ENCODE measurements at regions not wholly inside any gene's neighbourhood (a gene's known extent, or its start where the extent isn't known, plus 50 kb on each side); places are given as distances from the start of the nearest gene placed in this dataset.
"Not testable (repeated sequence)": the region's sequence is repeated elsewhere in the genome, so short reads cannot be mapped to it uniquely, and the experiment has no call there.

DNA sequence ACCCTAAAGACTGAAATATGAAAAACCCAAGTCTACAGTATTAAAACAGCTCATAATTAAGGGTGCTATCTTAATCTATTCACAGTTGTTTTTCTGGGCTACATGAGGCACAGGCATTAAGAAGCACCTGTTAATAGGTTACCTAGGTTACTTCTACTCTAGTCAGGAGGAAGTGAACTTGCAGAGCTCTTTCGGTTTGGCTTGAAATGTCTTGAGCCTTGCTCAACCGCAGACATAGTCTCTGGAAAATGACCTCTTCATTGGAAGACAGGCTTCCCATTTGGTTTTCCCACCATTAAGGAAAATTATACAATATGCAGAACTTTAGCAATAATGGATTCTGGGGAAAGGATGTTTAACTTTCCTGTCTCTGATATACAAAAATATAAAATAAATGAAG, 142.3 kb upstream of the KCNJ3 start:
- no peak overlapping the region for H3K27ac ChIP-seq
- no peak for TF ChIP-seq ZFX (IDR thresholded peaks at IDR 0.05; ENCODE audit: borderline replicate concordance)
- TF ChIP-seq, protein P1, sequence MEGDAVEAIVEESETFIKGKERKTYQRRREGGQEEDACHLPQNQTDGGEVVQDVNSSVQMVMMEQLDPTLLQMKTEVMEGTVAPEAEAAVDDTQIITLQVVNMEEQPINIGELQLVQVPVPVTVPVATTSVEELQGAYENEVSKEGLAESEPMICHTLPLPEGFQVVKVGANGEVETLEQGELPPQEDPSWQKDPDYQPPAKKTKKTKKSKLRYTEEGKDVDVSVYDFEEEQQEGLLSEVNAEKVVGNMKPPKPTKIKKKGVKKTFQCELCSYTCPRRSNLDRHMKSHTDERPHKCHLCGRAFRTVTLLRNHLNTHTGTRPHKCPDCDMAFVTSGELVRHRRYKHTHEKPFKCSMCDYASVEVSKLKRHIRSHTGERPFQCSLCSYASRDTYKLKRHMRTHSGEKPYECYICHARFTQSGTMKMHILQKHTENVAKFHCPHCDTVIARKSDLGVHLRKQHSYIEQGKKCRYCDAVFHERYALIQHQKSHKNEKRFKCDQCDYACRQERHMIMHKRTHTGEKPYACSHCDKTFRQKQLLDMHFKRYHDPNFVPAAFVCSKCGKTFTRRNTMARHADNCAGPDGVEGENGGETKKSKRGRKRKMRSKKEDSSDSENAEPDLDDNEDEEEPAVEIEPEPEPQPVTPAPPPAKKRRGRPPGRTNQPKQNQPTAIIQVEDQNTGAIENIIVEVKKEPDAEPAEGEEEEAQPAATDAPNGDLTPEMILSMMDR (IDR thresholded peaks at IDR 0.05), result no peak

DNA sequence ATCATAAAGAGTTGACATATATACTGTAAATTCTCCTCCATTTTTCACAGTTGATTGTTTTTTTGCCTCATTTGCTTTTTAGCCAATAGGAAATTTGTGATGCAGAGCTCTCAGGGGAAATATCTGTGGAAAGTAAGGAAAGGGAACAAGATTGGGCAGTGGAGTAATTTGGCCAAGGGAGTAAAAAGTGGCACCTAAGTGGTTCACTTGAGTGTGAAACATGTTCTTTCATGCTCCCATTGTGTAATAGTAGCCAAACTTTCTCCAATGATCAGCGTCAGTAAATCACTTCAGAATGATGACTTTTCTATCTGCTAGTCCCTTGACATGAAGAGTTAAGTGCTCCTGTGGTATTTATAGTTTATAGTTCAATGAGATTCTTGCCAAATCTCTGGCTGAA, 141.9 kb upstream of the KCNJ3 start:
- H3K27ac ChIP-seq, result no peak overlapping the region
- no peak for TF ChIP-seq ZFX (IDR thresholded peaks at IDR 0.05; ENCODE audit: borderline replicate concordance)
- TF ChIP-seq, protein P1 (IDR thresholded peaks at IDR 0.05), result no peak

DNA sequence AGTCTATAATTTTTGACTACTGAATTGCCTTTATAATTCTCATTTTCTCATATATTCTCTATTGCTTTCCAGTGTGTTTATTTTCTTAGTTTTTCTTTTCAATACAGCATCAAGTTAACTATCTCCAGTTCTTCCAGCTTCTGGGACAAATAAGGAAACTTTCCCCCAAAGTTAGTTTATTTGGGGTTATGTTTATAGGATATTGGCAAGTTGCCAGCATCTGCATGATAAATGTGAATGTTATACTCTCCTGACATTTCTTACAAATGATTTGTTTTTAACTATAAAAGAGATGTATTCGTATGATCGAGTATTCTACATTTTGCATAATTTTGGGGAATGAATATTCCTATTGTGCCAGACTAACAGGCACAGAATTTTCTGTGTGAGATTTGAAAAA, 140.6 kb upstream of the KCNJ3 start:
- no peak overlapping the region for H3K27ac ChIP-seq
- no peak for TF ChIP-seq ZFX (IDR thresholded peaks at IDR 0.05; ENCODE audit: borderline replicate concordance)
- TF ChIP-seq, protein P1 (IDR thresholded peaks at IDR 0.05), result no peak

DNA sequence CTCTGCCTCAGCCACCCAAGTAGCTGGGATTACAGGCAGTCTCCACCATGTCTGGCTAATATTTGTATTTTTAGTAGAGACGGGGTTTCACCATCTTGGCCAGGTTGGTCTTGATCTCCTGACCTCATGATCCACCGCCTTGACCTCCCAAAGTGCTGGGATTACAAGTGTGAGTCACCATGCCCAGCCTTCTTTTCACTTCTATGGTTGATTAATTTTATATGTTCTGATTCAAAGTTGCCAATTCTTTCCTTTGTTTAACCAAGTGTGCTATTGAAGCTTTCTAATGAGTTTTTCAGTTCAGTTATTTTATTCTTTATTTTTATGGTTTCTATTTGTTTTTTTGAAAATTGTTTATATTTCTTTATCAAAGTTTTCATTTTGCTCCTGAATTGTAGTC, 133.1 kb upstream of the KCNJ3 start:
- TF ChIP-seq, protein P1 (IDR thresholded peaks at IDR 0.05), result no peak
- H3K27ac ChIP-seq, result no peak overlapping the region

DNA sequence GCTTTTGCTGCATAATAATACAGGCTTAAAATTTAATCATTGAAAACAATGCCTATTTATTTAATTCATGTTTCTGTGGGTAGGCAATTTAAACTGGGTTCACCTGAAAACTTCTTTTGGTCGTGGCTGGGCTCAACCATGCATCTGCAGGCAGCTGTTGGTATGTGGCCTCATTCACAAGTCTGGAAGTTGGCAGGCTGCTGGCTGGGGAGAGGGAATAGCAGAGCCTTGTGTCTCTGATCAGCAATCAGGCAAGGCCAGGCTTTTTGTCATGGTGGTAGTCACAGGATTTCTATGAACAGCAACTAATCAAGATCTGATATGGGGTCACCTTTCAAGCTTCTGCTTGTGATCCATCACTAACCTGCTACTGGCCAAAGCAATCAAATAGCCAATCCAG, 130.1 kb upstream of the KCNJ3 start:
- TF ChIP-seq ZFX (IDR thresholded peaks at IDR 0.05; ENCODE audit: borderline replicate concordance), result no peak
- TF ChIP-seq, protein P1 (IDR thresholded peaks at IDR 0.05), result no peak
- no peak overlapping the region for H3K27ac ChIP-seq

DNA sequence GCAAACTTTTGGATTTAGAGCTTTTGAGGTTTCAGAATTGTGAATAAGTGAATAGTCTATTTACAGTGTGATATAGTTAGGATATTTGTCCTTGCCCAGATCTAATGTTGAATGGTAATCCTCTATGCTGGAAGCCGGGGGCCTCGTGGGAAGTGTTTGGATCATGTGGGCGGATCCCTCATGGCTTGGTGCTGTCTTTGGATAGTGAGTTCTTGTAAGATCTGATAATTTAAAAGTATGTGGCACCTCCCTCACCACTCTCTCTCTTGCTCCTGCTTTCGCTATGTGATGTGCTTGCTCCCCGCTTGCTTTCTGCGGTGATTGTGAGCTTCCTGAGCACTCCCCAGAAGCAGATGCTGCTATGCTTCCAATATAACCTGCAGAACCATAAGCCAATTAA, 128.0 kb upstream of the KCNJ3 start:
- TF ChIP-seq ZFX (IDR thresholded peaks at IDR 0.05; ENCODE audit: borderline replicate concordance), result no peak
- TF ChIP-seq, protein P1 (IDR thresholded peaks at IDR 0.05), result no peak
- H3K27ac ChIP-seq, result no peak overlapping the region

DNA sequence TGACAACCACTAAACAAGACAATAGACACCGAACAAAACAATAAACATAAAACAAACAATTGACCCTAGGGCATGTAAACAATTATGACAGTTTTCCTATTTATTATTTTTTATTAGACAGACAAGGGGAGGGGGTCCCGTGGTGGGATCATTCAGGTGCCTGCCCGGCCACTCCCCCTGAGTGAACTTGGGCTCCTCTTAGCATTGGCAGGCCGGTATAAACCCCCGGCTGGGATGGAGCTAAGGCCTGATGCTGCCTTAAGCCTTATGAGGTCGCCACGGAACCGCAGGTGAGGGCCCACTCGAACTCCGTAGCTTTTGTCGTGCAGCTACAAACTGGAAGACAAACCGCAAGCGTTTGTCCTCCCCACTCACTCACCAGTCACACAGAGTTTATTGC, 121.8 kb upstream of the KCNJ3 start:
- H3K27ac ChIP-seq, result not testable (repeated sequence)

DNA sequence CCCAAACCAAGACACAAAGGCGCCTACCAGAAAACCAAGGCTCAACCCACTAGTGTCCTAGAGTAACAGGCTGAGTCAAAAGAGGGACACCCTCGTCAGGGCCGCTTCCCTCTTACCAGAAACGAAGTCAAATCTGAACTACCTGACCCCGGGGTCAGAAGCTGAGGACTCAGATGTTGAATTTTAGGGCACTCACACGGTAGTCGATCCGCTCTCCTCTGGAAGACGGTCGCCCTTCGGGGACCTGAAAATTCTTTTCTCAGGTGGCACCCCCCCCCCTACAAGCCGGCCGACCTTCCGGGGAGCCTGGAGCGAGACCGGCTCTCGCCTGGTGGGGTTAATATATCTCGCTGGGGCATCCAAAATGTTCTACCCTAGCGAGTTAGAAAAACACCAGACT, 121.1 kb upstream of the KCNJ3 start:
- no peak overlapping the region for H3K27ac ChIP-seq
- TF ChIP-seq, protein P1 (IDR thresholded peaks at IDR 0.05), result no peak
- no peak for TF ChIP-seq ZFX (IDR thresholded peaks at IDR 0.05; ENCODE audit: borderline replicate concordance)
